ENCODE measurements at regions not wholly inside any gene's neighbourhood (a gene's known extent, or its start where the extent isn't known, plus 50 kb on each side); places are given as distances from the start of the nearest gene placed in this dataset.

- TF ChIP-seq CTCF (IDR thresholded peaks at IDR 0.05) (no peak), POLR2AphosphoS5 (IDR thresholded peaks at IDR 0.05) (no peak), POLR2A (IDR thresholded peaks at IDR 0.05) (no peak), EP300 (IDR thresholded peaks at IDR 0.05; ENCODE audit: low read depth) (no peak)
Measured at GRCh38 chr16:51638339-51639135, 487.5 kb upstream of the SALL1 start.

All from transverse colon (tissue), 4 donors.